C4-2B (cell line): ENCODE measurements at regions not wholly inside any gene's neighbourhood (a gene's known extent, or its start where the extent isn't known, plus 50 kb on each side); places are given as distances from the start of the nearest gene placed in this dataset.

ENCODE experiments used
- ZFX ChIP-seq: fragments of 450-650 bp; IDR thresholded peaks from 2 replicates; pipeline ENCODE4 v1.6.1; 2017
- TF ChIP-seq, protein P1 (sequence below): fragments of 450-650 bp; conservative IDR thresholded peaks from 2 replicates; pipeline ENCODE4 v1.5.1; 2017; ENCODE audit warnings: mild to moderate bottlenecking

DNA sequence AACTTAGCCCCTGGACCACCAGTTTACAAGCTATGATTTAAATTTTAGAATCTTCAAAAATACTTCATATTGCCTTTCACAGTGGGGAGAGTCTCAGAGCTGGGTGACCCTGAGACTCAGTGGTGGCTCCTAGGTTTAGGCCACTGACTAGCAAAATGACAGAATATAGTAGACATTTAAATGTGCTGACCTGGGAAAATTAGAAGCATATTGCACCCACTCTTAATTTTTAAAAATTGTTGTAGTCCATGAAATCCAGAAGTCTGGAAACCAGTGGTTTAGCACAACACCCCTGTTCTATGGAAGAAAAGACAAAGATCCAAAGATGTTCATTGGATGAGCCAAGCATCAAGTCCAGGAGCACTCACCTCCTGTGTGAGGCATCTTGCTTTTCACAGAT, 75.0 kb upstream of the PAPPA start:
- TF ChIP-seq, protein P1, sequence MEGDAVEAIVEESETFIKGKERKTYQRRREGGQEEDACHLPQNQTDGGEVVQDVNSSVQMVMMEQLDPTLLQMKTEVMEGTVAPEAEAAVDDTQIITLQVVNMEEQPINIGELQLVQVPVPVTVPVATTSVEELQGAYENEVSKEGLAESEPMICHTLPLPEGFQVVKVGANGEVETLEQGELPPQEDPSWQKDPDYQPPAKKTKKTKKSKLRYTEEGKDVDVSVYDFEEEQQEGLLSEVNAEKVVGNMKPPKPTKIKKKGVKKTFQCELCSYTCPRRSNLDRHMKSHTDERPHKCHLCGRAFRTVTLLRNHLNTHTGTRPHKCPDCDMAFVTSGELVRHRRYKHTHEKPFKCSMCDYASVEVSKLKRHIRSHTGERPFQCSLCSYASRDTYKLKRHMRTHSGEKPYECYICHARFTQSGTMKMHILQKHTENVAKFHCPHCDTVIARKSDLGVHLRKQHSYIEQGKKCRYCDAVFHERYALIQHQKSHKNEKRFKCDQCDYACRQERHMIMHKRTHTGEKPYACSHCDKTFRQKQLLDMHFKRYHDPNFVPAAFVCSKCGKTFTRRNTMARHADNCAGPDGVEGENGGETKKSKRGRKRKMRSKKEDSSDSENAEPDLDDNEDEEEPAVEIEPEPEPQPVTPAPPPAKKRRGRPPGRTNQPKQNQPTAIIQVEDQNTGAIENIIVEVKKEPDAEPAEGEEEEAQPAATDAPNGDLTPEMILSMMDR, result no peak
- TF ChIP-seq ZFX, result no peak
